HTR-8/SVneo (cell line): ENCODE measurements at regions not wholly inside any gene's neighbourhood (a gene's known extent, or its start where the extent isn't known, plus 50 kb on each side); places are given as distances from the start of the nearest gene placed in this dataset.

Experiments used
- DNase-seq: peaks from one replicate; pipeline ENCODE4 v3.0.0; 2011; ENCODE audit warnings: low spot score, mixed read lengths; ENCODE audit not compliant: insufficient read length
- FAIRE-seq: peaks from 2 replicates; lab custom pipeline; 2011; peaks lifted over from hg19 to GRCh38; lab: Jason Lieb, UNC

- peak; percentile 7 for DNase-seq
- FAIRE-seq = no peak
Measured at GRCh38 chr15:57820119-57820518, 113.6 kb downstream of the POLR2M start.

- DNase-seq (no peak), FAIRE-seq (no peak)
Measured at GRCh38 chr15:57821826-57822225, 115.3 kb downstream of the POLR2M start.

- DNase-seq (no peak), FAIRE-seq (no peak)
Measured at GRCh38 chr15:57823325-57823882, 116.9 kb downstream of the POLR2M start.

- FAIRE-seq (no peak), DNase-seq (no peak)
Measured at GRCh38 chr15:57824186-57824585, 117.7 kb downstream of the POLR2M start.

- no peak for FAIRE-seq
- no peak for DNase-seq
Measured at GRCh38 chr15:57827021-57827420, 120.5 kb downstream of the POLR2M start.

GRCh38 chr15:57827971-57828370 lies 121.5 kb downstream of the POLR2M start:
- DNase-seq (no peak), FAIRE-seq (no peak)

GRCh38 chr15:57832183-57832582 lies 125.7 kb downstream of the POLR2M start:
- DNase-seq = no peak
- FAIRE-seq = no peak

GRCh38 chr15:57835119-57835518 lies 128.6 kb downstream of the POLR2M start:
- FAIRE-seq (no peak), DNase-seq (no peak)

GRCh38 chr15:57849317-57849716 lies 142.8 kb downstream of the POLR2M start:
- DNase-seq = no peak
- no peak for FAIRE-seq

GRCh38 chr15:57854531-57854930 lies 148.0 kb downstream of the POLR2M start:
- DNase-seq = no peak
- no peak for FAIRE-seq

GRCh38 chr15:57857871-57858270 lies 151.4 kb downstream of the POLR2M start:
- DNase-seq = no peak
- FAIRE-seq = no peak

GRCh38 chr15:57859130-57859685 lies 152.7 kb downstream of the POLR2M start:
- DNase-seq = no peak
- FAIRE-seq = no peak

- no peak for FAIRE-seq
- peak; percentile 35 for DNase-seq
Measured at GRCh38 chr15:57861034-57861638, 154.6 kb downstream of the POLR2M start.

- peak; percentile 22 for DNase-seq
- no peak for FAIRE-seq
Measured at GRCh38 chr15:57861815-57862586, 155.5 kb downstream of the POLR2M start.

GRCh38 chr15:57862761-57863160 lies 156.2 kb downstream of the POLR2M start:
- FAIRE-seq = no peak
- DNase-seq = no peak

- DNase-seq (no peak), FAIRE-seq (no peak)
Measured at GRCh38 chr15:57865294-57865693, 158.8 kb downstream of the POLR2M start.

GRCh38 chr15:57866149-57866736 lies 159.7 kb downstream of the POLR2M start:
- no peak for FAIRE-seq
- DNase-seq = peak; percentile 25

GRCh38 chr15:57867970-57868798 lies 161.7 kb downstream of the POLR2M start:
- FAIRE-seq (no peak), DNase-seq (no peak)

- DNase-seq (no peak), FAIRE-seq (no peak)
Measured at GRCh38 chr15:57870667-57871066, 164.2 kb downstream of the POLR2M start.
